NCI-H2196 treated with DMSO at 0.1 percent for 48 hours (cell line): ENCODE measurements at regions not wholly inside any gene's neighbourhood (a gene's known extent, or its start where the extent isn't known, plus 50 kb on each side); places are given as distances from the start of the nearest gene placed in this dataset.
"Not testable (repeated sequence)": the region's sequence is repeated elsewhere in the genome, so short reads cannot be mapped to it uniquely, and the experiment has no call there.

ENCODE experiments used
- DNase-seq: peaks from one replicate; lab custom pipeline; 2025; ENCODE audit not compliant: unreplicated experiment; lab: John Stamatoyannopoulos, UW

GRCh38 chr14:44873536-44873935 lies 88.2 kb downstream of the KLHL28 start:
- no peak for DNase-seq

GRCh38 chr14:44866770-44867169 lies 95.0 kb downstream of the KLHL28 start:
- DNase-seq = no peak

- no peak for DNase-seq
These were observed 95.4 kb downstream of the KLHL28 start for GRCh38 chr14:44866322-44866721.

- no peak for DNase-seq
These were observed 98.5 kb downstream of the KLHL28 start for GRCh38 chr14:44863271-44863670.

- no peak for DNase-seq
These were observed 107.6 kb downstream of the KLHL28 start for GRCh38 chr14:44854114-44854513.

GRCh38 chr14:44847526-44848309 lies 114.0 kb downstream of the KLHL28 start:
- no peak for DNase-seq

GRCh38 chr14:44846232-44846824 lies 115.4 kb downstream of the KLHL28 start:
- peak; percentile 27 for DNase-seq

GRCh38 chr14:44835928-44836327 lies 125.8 kb downstream of the KLHL28 start:
- DNase-seq = not testable (repeated sequence)

- DNase-seq = no peak
These were observed 128.2 kb downstream of the KLHL28 start for GRCh38 chr14:44833376-44834060.

- DNase-seq = no peak
These were observed 131.4 kb downstream of the KLHL28 start for GRCh38 chr14:44830371-44830770.

GRCh38 chr14:44829021-44829420 lies 132.7 kb downstream of the KLHL28 start:
- no peak for DNase-seq

- no peak for DNase-seq
These were observed 133.7 kb downstream of the KLHL28 start for GRCh38 chr14:44828023-44828422.

GRCh38 chr14:44820230-44820964 lies 141.3 kb downstream of the KLHL28 start:
- DNase-seq = no peak

- DNase-seq = no peak
These were observed 147.6 kb downstream of the KLHL28 start for GRCh38 chr14:44814196-44814595.

GRCh38 chr14:44812672-44813071 lies 149.1 kb downstream of the KLHL28 start:
- no peak for DNase-seq

GRCh38 chr14:44804391-44804790 lies 157.4 kb downstream of the KLHL28 start:
- no peak for DNase-seq

GRCh38 chr14:44803239-44803905 lies 158.4 kb downstream of the KLHL28 start:
- peak; percentile 48 for DNase-seq

- DNase-seq = no peak
These were observed 163.1 kb downstream of the KLHL28 start for GRCh38 chr14:44798386-44799242.

- no peak for DNase-seq
These were observed 166.0 kb downstream of the KLHL28 start for GRCh38 chr14:44795725-44796124.

GRCh38 chr14:44791730-44792129 lies 170.0 kb downstream of the KLHL28 start:
- DNase-seq = no peak
